Astrocyte (in vitro differentiated cells and primary cell): ENCODE measurements at regions not wholly inside any gene's neighbourhood (a gene's known extent, or its start where the extent isn't known, plus 50 kb on each side); places are given as distances from the start of the nearest gene placed in this dataset.

ENCODE experiments used
- DNase-seq: peaks from one replicate; pipeline ENCODE4 v3.0.0-alpha.2; 2010; ENCODE audit warnings: low read depth
- FAIRE-seq: peaks from 2 replicates; lab custom pipeline; 2011; peaks lifted over from hg19 to GRCh38; lab: Jason Lieb, UNC
- H2AFZ ChIP-seq: 2 replicates; pipeline ENCODE4 v1.6.0; 2012; ENCODE audit warnings: low read depth, low read length, inconsistent platforms
- H3K27ac ChIP-seq: 2 replicates; pipeline ENCODE4 v1.5.1; 2011; ENCODE audit warnings: low read depth, low read length, inconsistent platforms
- H3K27me3 ChIP-seq: 2 replicates; pipeline ENCODE4 v1.6.0; 2011; ENCODE audit warnings: low read length, inconsistent platforms; ENCODE audit not compliant: insufficient read depth
- H3K36me3 ChIP-seq: 2 replicates; pipeline ENCODE4 v1.5.1; 2011; ENCODE audit warnings: low read length, inconsistent platforms; ENCODE audit not compliant: insufficient read depth
- H3K4me1 ChIP-seq: 2 replicates; pipeline ENCODE4 v1.5.1; 2011; ENCODE audit warnings: low read length, inconsistent platforms; ENCODE audit not compliant: insufficient read depth
- H3K4me2 ChIP-seq: 2 replicates; pipeline ENCODE4 v1.6.0; 2012; ENCODE audit warnings: low read length, inconsistent platforms
- H3K4me3 ChIP-seq: 2 replicates; pipeline ENCODE4 v1.5.1; 2011; ENCODE audit warnings: low read depth, mild to moderate bottlenecking, low read length, inconsistent platforms; ENCODE audit not compliant: insufficient read depth
- H3K79me2 ChIP-seq: 2 replicates; pipeline ENCODE4 v1.6.0; 2012; ENCODE audit warnings: mild to moderate bottlenecking, low read length, inconsistent platforms; ENCODE audit not compliant: insufficient read depth
- H3K9ac ChIP-seq: 2 replicates; pipeline ENCODE4 v1.6.0; 2012; ENCODE audit warnings: mild to moderate bottlenecking, low read length, inconsistent platforms
- H3K9me3 ChIP-seq: 2 replicates; pipeline ENCODE4 v1.5.1; 2012; ENCODE audit warnings: low read depth, mild to moderate bottlenecking, low read length, inconsistent platforms; ENCODE audit not compliant: insufficient read depth
- H4K20me1 ChIP-seq: 2 replicates; pipeline ENCODE4 v1.6.0; 2012; ENCODE audit warnings: low read length, inconsistent platforms; ENCODE audit not compliant: insufficient read depth
- H3K27ac Mint-ChIP-seq: one replicate; pipeline ENCODE4 v1.8.0; 2021; ENCODE audit warnings: mild to moderate bottlenecking, mixed read lengths; ENCODE audit not compliant: unreplicated experiment
- H3K27me3 Mint-ChIP-seq: one replicate; pipeline ENCODE4 v1.8.0; 2021; ENCODE audit warnings: low read depth, mixed read lengths; ENCODE audit not compliant: unreplicated experiment
- H3K36me3 Mint-ChIP-seq: one replicate; pipeline ENCODE4 v1.8.0; 2021; ENCODE audit warnings: low read depth, mixed read lengths; ENCODE audit not compliant: unreplicated experiment
- H3K4me1 Mint-ChIP-seq: one replicate; pipeline ENCODE4 v1.8.0; 2021; ENCODE audit warnings: low read depth, mixed read lengths; ENCODE audit not compliant: unreplicated experiment
- H3K4me3 Mint-ChIP-seq: one replicate; pipeline ENCODE4 v1.8.0; 2021; ENCODE audit warnings: mild to moderate bottlenecking, moderate library complexity, mixed read lengths; ENCODE audit not compliant: unreplicated experiment
- H3K9me3 Mint-ChIP-seq: one replicate; pipeline ENCODE4 v1.8.0; 2021; ENCODE audit warnings: mild to moderate bottlenecking, mixed read lengths; ENCODE audit not compliant: unreplicated experiment
- EZH2 ChIP-seq: IDR thresholded peaks from 2 replicates; pipeline ENCODE4 v1.6.1; 2012; ENCODE audit warnings: mild to moderate bottlenecking, low read length, inconsistent platforms; ENCODE audit not compliant: insufficient read depth
- TF ChIP-seq, protein P1 (sequence below): IDR thresholded peaks from 2 replicates; pipeline ENCODE4 v1.5.1; 2011; ENCODE audit warnings: low read depth, mild to moderate bottlenecking, inconsistent platforms, low read length, moderate library complexity; ENCODE audit not compliant: insufficient read depth

DNA sequence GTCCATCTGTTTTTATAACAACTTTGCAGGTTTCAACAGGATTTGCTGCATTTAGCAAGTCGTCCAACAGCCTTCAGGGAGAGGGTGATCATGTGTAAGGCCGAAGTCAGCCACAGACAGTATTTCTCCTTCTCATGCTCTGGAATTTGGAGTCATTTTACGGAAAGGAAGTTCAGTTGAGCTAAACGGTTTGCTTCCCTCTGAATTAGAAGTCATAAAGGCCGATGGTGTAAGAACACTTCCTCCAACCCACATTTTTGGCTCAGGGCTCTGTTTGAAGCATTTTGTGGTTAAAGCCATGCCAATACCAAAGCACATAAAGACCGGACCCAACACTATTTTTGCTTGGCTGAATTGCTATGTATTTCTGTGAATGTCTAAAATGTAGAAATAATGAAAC, 129.5 kb downstream of the TMEM182 start:
- H3K27ac Mint-ChIP-seq = no peak overlapping the region
- Histone ChIP-seq H3K4me3 (no peak overlapping the region), H3K79me2 (no peaks in the 10 kb centered on the region), H3K36me3 (no peaks in the 10 kb centered on the region), H4K20me1 (no peaks in the 10 kb centered on the region), H3K9me3 (peaks cover 2% of the 10 kb centered on the region), H3K27ac (no peak overlapping the region), H3K4me1 (no peaks in the 10 kb centered on the region), H2AFZ (no peak overlapping the region), H3K27me3 (no peaks in the 10 kb centered on the region), H3K9ac (no peak overlapping the region), H3K4me2 (no peak overlapping the region)
- H3K36me3 Mint-ChIP-seq = no peaks in the 10 kb centered on the region
- H3K4me3 Mint-ChIP-seq = no peak overlapping the region
- FAIRE-seq = no peak
- no peak for TF ChIP-seq EZH2
- peak; percentile 61 for DNase-seq
- no peaks in the 10 kb centered on the region for H3K9me3 Mint-ChIP-seq
- H3K4me1 Mint-ChIP-seq = peaks cover 6% of the 10 kb centered on the region
- H3K27me3 Mint-ChIP-seq = no peaks in the 10 kb centered on the region

DNA sequence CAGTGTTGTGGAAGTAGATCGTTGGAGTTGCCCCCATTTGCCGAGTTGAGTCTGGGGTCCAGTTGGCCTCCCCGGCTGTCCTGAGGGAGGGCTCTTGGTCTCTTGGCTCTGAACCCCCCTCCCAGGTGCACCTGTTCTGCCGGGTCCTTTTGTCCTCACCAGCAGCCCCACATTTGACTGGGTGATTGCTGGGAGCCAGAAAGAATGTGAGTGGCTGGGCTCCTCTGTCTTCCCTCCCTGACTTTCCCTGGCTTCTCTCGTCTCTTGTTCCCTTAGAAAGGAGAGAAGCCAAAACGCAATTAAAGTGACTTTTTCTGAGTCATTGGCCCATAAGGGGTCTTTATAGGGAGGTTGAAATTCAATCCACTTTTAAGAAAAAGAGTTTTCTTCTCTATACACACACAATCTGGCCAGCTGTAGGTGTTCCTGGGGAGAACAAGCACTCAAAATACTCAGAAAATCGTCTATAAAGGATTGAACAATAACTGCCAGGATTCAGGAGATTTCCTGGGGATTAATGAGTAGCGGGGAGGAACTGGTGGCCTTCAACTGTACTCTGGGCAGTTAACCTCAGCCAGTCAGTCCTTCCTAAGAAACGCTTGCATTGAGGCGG, 131.0 kb downstream of the TMEM182 start:
- no peak overlapping the region for H3K4me3 Mint-ChIP-seq
- Histone ChIP-seq H4K20me1 (no peaks in the 10 kb centered on the region), H3K4me1 (no peaks in the 10 kb centered on the region), H3K27ac (no peak overlapping the region), H3K4me2 (no peak overlapping the region), H3K36me3 (no peaks in the 10 kb centered on the region), H3K9me3 (peaks cover 2% of the 10 kb centered on the region), H3K79me2 (no peaks in the 10 kb centered on the region), H3K27me3 (no peaks in the 10 kb centered on the region), H3K9ac (no peak overlapping the region), H3K4me3 (no peak overlapping the region), H2AFZ (no peak overlapping the region)
- DNase-seq (no peak), FAIRE-seq (no peak)
- no peak for TF ChIP-seq EZH2
- TF ChIP-seq, protein P1, sequence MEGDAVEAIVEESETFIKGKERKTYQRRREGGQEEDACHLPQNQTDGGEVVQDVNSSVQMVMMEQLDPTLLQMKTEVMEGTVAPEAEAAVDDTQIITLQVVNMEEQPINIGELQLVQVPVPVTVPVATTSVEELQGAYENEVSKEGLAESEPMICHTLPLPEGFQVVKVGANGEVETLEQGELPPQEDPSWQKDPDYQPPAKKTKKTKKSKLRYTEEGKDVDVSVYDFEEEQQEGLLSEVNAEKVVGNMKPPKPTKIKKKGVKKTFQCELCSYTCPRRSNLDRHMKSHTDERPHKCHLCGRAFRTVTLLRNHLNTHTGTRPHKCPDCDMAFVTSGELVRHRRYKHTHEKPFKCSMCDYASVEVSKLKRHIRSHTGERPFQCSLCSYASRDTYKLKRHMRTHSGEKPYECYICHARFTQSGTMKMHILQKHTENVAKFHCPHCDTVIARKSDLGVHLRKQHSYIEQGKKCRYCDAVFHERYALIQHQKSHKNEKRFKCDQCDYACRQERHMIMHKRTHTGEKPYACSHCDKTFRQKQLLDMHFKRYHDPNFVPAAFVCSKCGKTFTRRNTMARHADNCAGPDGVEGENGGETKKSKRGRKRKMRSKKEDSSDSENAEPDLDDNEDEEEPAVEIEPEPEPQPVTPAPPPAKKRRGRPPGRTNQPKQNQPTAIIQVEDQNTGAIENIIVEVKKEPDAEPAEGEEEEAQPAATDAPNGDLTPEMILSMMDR = no peak
- no peak overlapping the region for H3K27ac Mint-ChIP-seq
- H3K27me3 Mint-ChIP-seq = no peaks in the 10 kb centered on the region
- peaks cover 6% of the 10 kb centered on the region for H3K4me1 Mint-ChIP-seq
- no peaks in the 10 kb centered on the region for H3K36me3 Mint-ChIP-seq
- H3K9me3 Mint-ChIP-seq = no peaks in the 10 kb centered on the region

DNA sequence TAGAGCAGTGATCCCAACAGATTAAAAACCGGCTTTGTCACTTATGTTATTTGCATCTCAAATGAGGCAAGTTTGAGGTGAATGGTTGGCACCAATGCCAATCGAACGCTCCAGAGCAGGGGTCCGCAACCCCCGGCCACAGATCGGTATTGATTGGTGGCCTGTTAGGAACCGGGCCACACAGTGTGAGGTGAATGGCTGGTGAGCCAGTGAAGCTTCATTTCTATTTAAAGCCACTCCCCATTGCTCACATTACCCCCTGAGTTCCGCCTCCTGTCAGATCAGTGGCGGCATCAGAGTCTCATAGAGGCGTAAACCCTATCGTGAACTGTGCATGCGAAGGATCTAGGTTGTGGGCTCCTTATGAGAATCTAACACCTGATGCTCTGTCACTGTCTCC, 132.0 kb downstream of the TMEM182 start:
- H3K4me2 ChIP-seq = no peak overlapping the region
- no peak overlapping the region for H3K9ac ChIP-seq
- H3K36me3 Mint-ChIP-seq = no peaks in the 10 kb centered on the region
- no peak overlapping the region for H3K4me3 Mint-ChIP-seq
- no peaks in the 10 kb centered on the region for H4K20me1 ChIP-seq
- H3K27ac ChIP-seq = no peak overlapping the region
- DNase-seq = no peak
- H3K4me1 ChIP-seq = no peaks in the 10 kb centered on the region
- peaks cover 2% of the 10 kb centered on the region for H3K9me3 ChIP-seq
- no peak for TF ChIP-seq EZH2
- no peaks in the 10 kb centered on the region for H3K27me3 Mint-ChIP-seq
- H3K4me1 Mint-ChIP-seq = peaks cover 6% of the 10 kb centered on the region
- H3K36me3 ChIP-seq = no peaks in the 10 kb centered on the region
- H2AFZ ChIP-seq = no peak overlapping the region
- peaks cover 4% of the 10 kb centered on the region for H3K9me3 Mint-ChIP-seq
- no peaks in the 10 kb centered on the region for H3K27me3 ChIP-seq
- no peak overlapping the region for H3K4me3 ChIP-seq
- no peak overlapping the region for H3K27ac Mint-ChIP-seq
- H3K79me2 ChIP-seq = no peaks in the 10 kb centered on the region
- no peak for FAIRE-seq
